ENCODE measurements at regions not wholly inside any gene's neighbourhood (a gene's known extent, or its start where the extent isn't known, plus 50 kb on each side); places are given as distances from the start of the nearest gene placed in this dataset.

GRCh38 chr14:100659345-100660001 lies 67.2 kb upstream of the DLK1 start:
- DNase-seq = no peak

- DNase-seq = no peak
Measured at GRCh38 chr14:100660498-100660881, 66.2 kb upstream of the DLK1 start.

- DNase-seq = no peak
Measured at GRCh38 chr14:100660882-100661635, 65.6 kb upstream of the DLK1 start.

- peak; percentile 23 for DNase-seq
Measured at GRCh38 chr14:100662879-100663760, 63.6 kb upstream of the DLK1 start.

- DNase-seq = no peak
Measured at GRCh38 chr14:100663761-100664052, 63.0 kb upstream of the DLK1 start.

GRCh38 chr14:100664231-100664630 lies 62.5 kb upstream of the DLK1 start:
- no peak for DNase-seq

GRCh38 chr14:100664841-100665510 lies 61.7 kb upstream of the DLK1 start:
- no peak for DNase-seq

- DNase-seq = no peak
Measured at GRCh38 chr14:100665511-100666032, 61.1 kb upstream of the DLK1 start.

GRCh38 chr14:100666403-100666802 lies 60.3 kb upstream of the DLK1 start:
- DNase-seq = no peak

GRCh38 chr14:100666851-100667250 lies 59.8 kb upstream of the DLK1 start:
- no peak for DNase-seq

- DNase-seq = no peak
Measured at GRCh38 chr14:100667656-100668055, 59.0 kb upstream of the DLK1 start.

GRCh38 chr14:100668352-100668751 lies 58.3 kb upstream of the DLK1 start:
- DNase-seq = no peak

- peak; percentile 36 for DNase-seq
Measured at GRCh38 chr14:100669011-100669412, 57.7 kb upstream of the DLK1 start.

- DNase-seq = no peak
Measured at GRCh38 chr14:100669468-100669867, 57.2 kb upstream of the DLK1 start.

GRCh38 chr14:100670017-100670752 lies 56.5 kb upstream of the DLK1 start:
- no peak for DNase-seq

GRCh38 chr14:100670753-100671049 lies 56.0 kb upstream of the DLK1 start:
- DNase-seq = no peak

GRCh38 chr14:100671386-100671901 lies 55.2 kb upstream of the DLK1 start:
- DNase-seq = no peak

- DNase-seq = no peak
Measured at GRCh38 chr14:100671906-100672305, 54.8 kb upstream of the DLK1 start.

GRCh38 chr14:100673085-100673806 lies 53.4 kb upstream of the DLK1 start:
- DNase-seq = no peak

- DNase-seq = no peak
Measured at GRCh38 chr14:100673807-100674154, 52.9 kb upstream of the DLK1 start.

- DNase-seq = no peak
Measured at GRCh38 chr14:100674428-100674827, 52.3 kb upstream of the DLK1 start.

Measured in GDM1 (cell line).